Ectodermal cell (in vitro differentiated cells): ENCODE measurements at regions not wholly inside any gene's neighbourhood (a gene's known extent, or its start where the extent isn't known, plus 50 kb on each side); places are given as distances from the start of the nearest gene placed in this dataset.
A peak's percentile ranks its signal among the peaks of the same experiment; 100 is the strongest.

ENCODE experiments used
- H3K27ac ChIP-seq: 2 replicates; pipeline ENCODE4 v1.7.0; 2013; ENCODE audit warnings: mild to moderate bottlenecking, low read depth, low read length; ENCODE audit not compliant: insufficient read depth, poor library complexity, severe bottlenecking
- H3K27me3 ChIP-seq: 2 replicates; pipeline ENCODE4 v1.7.0; 2013; ENCODE audit warnings: mild to moderate bottlenecking, low read length; ENCODE audit not compliant: insufficient read depth, control insufficient read depth, poor library complexity, severe bottlenecking
- H3K36me3 ChIP-seq: one replicate; pipeline ENCODE4 v1.7.0; 2013; ENCODE audit warnings: low read length; ENCODE audit not compliant: control insufficient read depth, insufficient read depth
- H3K4me1 ChIP-seq: one replicate; pipeline ENCODE4 v1.7.0; 2013; ENCODE audit warnings: low read length; ENCODE audit not compliant: control insufficient read depth, insufficient read depth
- H3K4me3 ChIP-seq: 2 replicates; pipeline ENCODE4 v1.7.0; 2013; ENCODE audit warnings: low read depth, low read length, control low read depth; ENCODE audit not compliant: insufficient read depth
- H3K9me3 ChIP-seq: 2 replicates; pipeline ENCODE4 v1.7.0; 2013; ENCODE audit warnings: mild to moderate bottlenecking, low read length, moderate library complexity; ENCODE audit not compliant: control insufficient read depth
- WGBS, 2 experiments: methylation state at CpG; one replicate each; pipeline ENCODE4 v1.1.7; 2013; ENCODE audit warnings: missing lambda C conversion rate in 2 of 2; 5-methylcytosine and 5-hydroxymethylcytosine counted together

DNA sequence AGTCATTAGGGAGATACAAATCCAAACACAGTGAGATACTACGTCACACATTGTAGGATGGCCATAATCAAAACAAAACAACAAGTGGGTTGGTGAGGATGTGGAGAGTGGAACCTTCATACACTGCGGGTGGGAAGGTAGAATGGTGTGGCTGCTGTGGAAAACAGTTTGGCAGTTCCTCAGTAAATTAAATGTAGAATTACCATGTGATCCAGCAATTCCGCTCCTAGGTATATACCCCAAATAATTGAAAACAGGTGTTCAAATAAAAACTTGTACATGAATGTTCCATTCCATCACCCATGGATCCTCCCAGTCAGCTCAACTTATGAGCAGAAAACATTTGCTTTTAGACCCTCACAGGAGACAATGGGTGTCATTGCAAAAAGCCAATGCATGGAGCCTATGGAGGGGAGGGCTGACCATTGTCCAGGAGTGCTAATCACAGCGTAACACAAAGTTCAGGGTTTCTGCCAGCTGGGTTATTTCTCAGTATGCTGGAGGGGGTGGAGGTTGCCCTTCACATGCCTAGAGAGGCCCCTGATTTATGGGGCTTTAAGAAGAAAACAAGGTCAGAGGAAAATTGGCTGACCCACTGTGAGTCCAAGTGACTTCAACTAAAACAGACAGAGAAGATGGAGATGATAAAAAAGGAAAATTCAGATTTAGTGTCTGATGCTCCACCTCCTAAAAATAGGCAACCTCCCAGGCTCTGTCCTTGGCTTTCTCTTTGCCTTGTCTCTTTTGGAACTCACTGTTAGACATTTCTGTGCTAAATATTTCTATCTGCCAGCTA is 124.1 kb downstream of the WDR11 start:
- Histone ChIP-seq H3K4me1 (peaks cover 10% of the 10 kb centered on the region), H3K36me3 (no peaks in the 10 kb centered on the region), H3K4me3 (no peak overlapping the region), H3K27ac (no peak overlapping the region), H3K9me3 (no peaks in the 10 kb centered on the region), H3K27me3 (peaks cover 20% of the 10 kb centered on the region)
- WGBS, 2 experiments, result 94 to 99% methylated on average over 3 to 4 of the region's 4 CpGs

GRCh38 chr10:120975868-120976225 is 124.7 kb downstream of the WDR11 start:
- Histone ChIP-seq H3K4me1 (peaks cover 13% of the 10 kb centered on the region), H3K9me3 (no peaks in the 10 kb centered on the region), H3K27me3 (peaks cover 23% of the 10 kb centered on the region), H3K4me3 (no peak overlapping the region), H3K27ac (no peak overlapping the region), H3K36me3 (no peaks in the 10 kb centered on the region)
- WGBS, 2 experiments, result 85 to 97% methylated on average over 2 of the region's 2 CpGs

DNA sequence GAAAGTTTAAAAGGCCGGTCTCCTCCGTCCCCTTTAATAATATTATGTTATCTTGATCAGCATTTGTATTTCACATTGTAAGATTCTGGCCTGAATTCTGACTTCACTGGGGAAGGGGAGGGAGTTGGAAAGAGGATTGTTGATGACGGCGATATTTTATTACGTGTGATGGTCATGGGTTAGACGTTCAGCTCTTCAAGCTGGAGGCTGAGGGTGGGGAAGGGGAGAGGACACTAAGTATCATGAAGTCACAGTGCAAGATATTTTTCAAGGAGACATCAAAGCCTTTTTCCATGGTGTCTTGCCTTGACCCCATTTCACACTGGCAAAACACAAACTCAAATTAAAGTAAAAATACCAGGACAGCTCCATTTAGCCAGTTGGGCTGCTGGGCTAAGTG is 126.7 kb downstream of the WDR11 start:
- Histone ChIP-seq H3K27ac (no peak overlapping the region), H3K27me3 (peaks cover 23% of the 10 kb centered on the region), H3K9me3 (no peaks in the 10 kb centered on the region), H3K4me3 (no peak overlapping the region), H3K36me3 (no peaks in the 10 kb centered on the region), H3K4me1 (peaks cover 29% of the 10 kb centered on the region)
- 88 to 90% methylated on average over 4 to 6 of the region's 6 CpGs for WGBS, 2 experiments

GRCh38 chr10:120978589-120979252 is 127.6 kb downstream of the WDR11 start:
- H3K27ac ChIP-seq, result no peak overlapping the region
- WGBS, 2 experiments, result 61 to 62% methylated on average over 15 of the region's 15 CpGs
- H3K36me3 ChIP-seq, result no peaks in the 10 kb centered on the region
- H3K9me3 ChIP-seq, result no peaks in the 10 kb centered on the region
- peaks cover 23% of the 10 kb centered on the region for H3K27me3 ChIP-seq
- no peak overlapping the region for H3K4me3 ChIP-seq
- H3K4me1 ChIP-seq, result peaks cover 29% of the 10 kb centered on the region

DNA sequence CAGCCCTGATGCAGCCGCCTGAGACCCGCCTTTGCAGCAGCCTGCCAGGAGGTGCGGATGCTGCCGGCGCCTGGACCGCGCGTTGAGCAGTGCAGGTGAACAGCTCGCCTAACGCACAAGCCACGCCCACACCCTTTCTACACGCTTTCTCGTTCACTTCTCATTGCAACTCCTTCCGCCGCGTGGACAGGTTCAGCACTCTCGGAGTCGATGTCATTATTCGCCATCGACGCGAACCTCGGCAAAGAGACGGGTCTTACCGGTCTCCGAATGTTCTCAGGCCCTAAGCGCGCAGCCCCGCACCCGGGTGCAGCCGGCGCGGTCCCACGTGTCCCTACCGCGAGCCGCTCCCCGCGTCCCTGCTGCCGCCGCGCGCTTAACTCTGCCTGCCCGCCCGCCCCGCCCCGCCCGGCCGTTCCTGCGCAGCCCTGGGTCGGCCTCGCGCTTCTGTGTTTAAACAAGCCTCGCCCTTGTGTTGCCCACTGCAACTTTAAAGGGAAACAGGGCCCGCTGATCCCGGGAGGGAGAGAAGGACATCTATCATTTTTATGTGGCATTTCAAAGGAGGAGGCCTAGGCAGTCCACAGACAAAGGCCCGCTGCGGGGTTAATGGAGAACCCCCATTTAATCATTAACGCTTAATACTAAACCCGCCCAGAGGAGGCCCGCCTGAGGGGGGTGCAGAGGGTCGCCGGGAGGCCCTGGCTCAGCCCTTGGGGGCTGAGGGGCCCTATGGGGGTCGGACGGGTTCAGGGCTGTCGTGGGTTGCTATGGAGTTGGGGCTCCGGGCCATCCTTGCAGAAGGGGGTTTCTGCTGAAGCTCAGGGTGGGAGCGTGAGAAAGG is 128.5 kb downstream of the WDR11 start:
- Histone ChIP-seq H3K9me3 (no peaks in the 10 kb centered on the region), H3K27me3 (peaks cover 23% of the 10 kb centered on the region), H3K4me1 (peaks cover 29% of the 10 kb centered on the region), H3K4me3 (peak overlapping the region; percentile 30), H3K36me3 (no peaks in the 10 kb centered on the region), H3K27ac (no peak overlapping the region)
- 6 to 7% methylated on average over 68 of the region's 68 CpGs for WGBS, 2 experiments

DNA sequence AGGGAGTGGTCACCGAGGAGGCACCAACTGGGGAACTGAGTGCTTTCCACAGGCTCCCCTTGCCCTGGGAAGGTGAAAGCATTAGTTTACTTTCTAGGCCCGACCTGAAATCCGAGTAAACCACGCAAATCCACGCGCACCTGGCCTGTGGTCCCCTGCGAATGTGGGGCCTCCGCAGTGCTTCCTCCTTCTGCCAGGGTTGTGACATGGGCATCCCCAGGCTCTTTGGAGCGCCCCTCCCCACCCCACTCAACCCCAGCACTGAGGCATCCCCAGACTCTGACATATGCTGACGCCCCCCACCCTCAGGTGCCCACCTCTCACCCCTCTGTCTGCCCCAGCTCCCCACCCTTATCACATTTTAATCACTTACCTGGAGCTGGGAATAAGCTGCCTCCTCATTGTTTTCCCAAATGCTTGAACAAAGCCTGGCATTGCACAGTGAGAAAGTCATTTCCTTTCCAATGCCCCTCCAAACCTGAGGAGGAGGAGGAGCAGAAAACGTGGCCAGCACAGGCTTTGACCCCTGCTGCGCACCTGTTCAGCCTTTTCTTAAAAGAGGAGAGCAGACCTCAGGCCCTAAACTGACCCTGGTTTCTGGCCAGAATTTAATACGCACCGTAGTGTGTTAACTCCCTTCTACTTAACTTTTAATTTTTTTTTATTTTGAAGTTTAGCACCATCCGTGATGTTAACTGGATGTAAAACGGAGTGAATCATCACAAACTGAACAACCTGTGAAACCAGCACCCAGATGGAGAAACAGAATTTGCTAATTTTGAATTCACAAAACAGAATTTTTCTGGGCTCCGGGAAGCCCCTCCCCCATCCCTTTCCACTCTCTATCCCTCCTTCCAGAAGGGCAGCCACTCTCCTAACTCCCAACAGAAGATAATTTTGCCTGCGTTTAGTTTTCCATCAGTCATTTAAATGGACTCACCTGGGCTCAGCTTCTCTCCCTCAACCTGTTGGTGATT is 129.4 kb downstream of the WDR11 start:
- Histone ChIP-seq H3K4me3 (no peak overlapping the region), H3K9me3 (no peaks in the 10 kb centered on the region), H3K27me3 (peaks cover 23% of the 10 kb centered on the region), H3K4me1 (peaks cover 29% of the 10 kb centered on the region), H3K27ac (no peak overlapping the region), H3K36me3 (no peaks in the 10 kb centered on the region)
- 54 to 56% methylated on average over 18 of the region's 18 CpGs for WGBS, 2 experiments

DNA sequence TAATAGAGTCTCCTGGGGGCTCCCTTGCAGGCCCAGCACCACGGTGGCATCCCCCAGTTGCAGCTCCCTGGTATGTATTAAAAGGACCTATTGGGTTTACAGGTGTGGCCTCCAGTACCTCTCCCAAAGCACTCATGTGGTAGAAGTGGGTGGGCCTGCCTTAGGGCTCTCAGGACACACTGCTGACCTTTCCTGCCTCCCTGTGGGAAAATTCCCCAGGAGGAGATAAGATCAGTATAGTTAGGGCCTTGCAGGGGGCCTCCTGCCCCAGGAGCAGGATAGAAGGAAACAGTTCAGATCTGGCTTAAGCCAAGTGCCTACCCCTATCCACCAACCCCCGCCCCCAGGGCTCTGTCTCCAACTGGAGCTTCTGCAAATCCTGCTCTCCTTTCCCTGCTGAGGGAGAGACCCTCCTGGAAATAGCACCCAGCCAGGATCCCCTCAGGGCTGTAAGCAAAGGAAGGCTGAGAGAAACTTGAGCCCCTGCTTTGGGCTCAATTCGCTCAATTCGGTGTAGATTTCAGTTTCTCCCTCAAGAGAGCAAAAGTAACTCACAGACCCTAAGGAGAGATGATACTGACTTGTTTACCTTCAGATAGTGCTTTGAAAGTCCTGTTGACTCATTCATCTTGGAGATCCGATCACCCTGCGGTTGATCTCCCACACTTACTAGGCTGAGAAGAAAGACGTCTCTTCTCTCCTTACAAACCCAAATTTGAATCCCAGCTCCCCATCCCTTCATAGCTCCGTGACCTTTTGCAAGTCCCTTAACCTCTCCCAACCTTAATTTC is 130.6 kb downstream of the WDR11 start:
- 62 to 67% methylated on average over 7 of the region's 8 CpGs for WGBS, 2 experiments
- Histone ChIP-seq H3K27me3 (peaks cover 23% of the 10 kb centered on the region), H3K36me3 (no peaks in the 10 kb centered on the region), H3K4me1 (peaks cover 29% of the 10 kb centered on the region), H3K4me3 (no peak overlapping the region), H3K27ac (no peak overlapping the region), H3K9me3 (no peaks in the 10 kb centered on the region)

GRCh38 chr10:120982507-120982906 is 131.3 kb downstream of the WDR11 start:
- 62 to 76% methylated on average over 3 of the region's 3 CpGs for WGBS, 2 experiments
- Histone ChIP-seq H3K27me3 (peaks cover 23% of the 10 kb centered on the region), H3K4me1 (peaks cover 29% of the 10 kb centered on the region), H3K36me3 (no peaks in the 10 kb centered on the region), H3K9me3 (peaks cover 3% of the 10 kb centered on the region), H3K4me3 (no peak overlapping the region), H3K27ac (no peak overlapping the region)

DNA sequence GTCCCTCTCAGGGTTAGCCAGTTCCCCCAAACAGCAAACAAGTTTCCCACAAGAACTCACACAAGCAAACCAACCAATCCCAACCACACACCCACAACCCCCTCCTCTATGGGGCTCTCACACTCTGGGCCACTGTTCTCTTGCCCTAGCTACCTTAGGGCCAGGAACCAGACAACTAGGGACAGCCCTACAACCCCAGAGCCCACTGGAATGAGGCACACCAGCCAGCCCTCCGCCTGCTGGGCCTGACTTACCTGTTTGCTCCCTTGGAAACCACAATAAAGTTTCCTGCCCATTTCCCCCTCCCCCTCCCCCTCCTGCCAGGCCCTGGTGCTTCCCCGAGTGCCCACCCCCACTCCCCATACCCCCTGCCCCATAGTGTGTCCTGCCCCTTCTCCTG is 132.6 kb downstream of the WDR11 start:
- no peaks in the 10 kb centered on the region for H3K36me3 ChIP-seq
- peaks cover 3% of the 10 kb centered on the region for H3K9me3 ChIP-seq
- no peak overlapping the region for H3K27ac ChIP-seq
- H3K4me1 ChIP-seq, result peaks cover 29% of the 10 kb centered on the region
- H3K27me3 ChIP-seq, result peaks cover 18% of the 10 kb centered on the region
- 81 to 90% methylated on average over 2 of the region's 2 CpGs for WGBS, 2 experiments
- H3K4me3 ChIP-seq, result no peak overlapping the region
